ENCODE measurements at regions not wholly inside any gene's neighbourhood (a gene's known extent, or its start where the extent isn't known, plus 50 kb on each side); places are given as distances from the start of the nearest gene placed in this dataset.

DNA sequence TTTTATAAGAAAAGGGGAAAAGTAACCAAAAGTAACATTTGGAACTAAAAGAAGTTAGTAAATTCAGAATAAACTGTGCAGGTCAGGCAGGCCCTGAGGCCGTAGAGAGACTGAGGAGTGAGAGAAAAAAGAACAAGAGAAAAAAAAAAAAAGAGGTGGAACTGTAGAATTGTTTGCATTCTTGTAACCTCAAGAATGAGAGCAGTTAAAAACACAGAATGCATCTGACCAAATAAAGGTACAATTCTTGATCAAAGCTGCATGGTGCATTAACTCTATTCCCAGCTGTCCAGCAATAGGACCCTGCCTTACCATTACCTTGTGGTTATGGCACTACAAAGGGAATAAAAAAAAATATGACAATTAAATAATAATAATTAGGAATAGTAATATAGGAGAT is 170.1 kb upstream of the SEMA3A start:
- TF ChIP-seq POLR2A (IDR thresholded peaks at IDR 0.05) (no peak), EP300 (IDR thresholded peaks at IDR 0.05) (no peak)
- TF ChIP-seq, protein P1, sequence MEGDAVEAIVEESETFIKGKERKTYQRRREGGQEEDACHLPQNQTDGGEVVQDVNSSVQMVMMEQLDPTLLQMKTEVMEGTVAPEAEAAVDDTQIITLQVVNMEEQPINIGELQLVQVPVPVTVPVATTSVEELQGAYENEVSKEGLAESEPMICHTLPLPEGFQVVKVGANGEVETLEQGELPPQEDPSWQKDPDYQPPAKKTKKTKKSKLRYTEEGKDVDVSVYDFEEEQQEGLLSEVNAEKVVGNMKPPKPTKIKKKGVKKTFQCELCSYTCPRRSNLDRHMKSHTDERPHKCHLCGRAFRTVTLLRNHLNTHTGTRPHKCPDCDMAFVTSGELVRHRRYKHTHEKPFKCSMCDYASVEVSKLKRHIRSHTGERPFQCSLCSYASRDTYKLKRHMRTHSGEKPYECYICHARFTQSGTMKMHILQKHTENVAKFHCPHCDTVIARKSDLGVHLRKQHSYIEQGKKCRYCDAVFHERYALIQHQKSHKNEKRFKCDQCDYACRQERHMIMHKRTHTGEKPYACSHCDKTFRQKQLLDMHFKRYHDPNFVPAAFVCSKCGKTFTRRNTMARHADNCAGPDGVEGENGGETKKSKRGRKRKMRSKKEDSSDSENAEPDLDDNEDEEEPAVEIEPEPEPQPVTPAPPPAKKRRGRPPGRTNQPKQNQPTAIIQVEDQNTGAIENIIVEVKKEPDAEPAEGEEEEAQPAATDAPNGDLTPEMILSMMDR (IDR thresholded peaks at IDR 0.05), result no peak

All from ovary (tissue), 3 donors.